PC-9 (cell line): ENCODE measurements at regions not wholly inside any gene's neighbourhood (a gene's known extent, or its start where the extent isn't known, plus 50 kb on each side); places are given as distances from the start of the nearest gene placed in this dataset.

Experiments used
- BruUV-seq: library from RNA; stranded (reverse); fragments of 400-500 nt; replicated peaks from 2 replicates; lab custom pipeline; 2021; lab: Mats Ljungman, UMichigan
- CTCF ChIA-PET: fragments of 300-600 bp; sonication (Branson Sonifier 250); formaldehyde crosslinking; loops from one replicate; lab custom pipeline; 2022; ENCODE audit warnings: antibody characterized with exemption; lab: Charles Lee
- POLR2A ChIA-PET: fragments of 300-600 bp; sonication (Branson Sonifier 250); formaldehyde crosslinking; loops from one replicate; lab custom pipeline; 2022; ENCODE audit warnings: antibody characterized with exemption; ENCODE audit not compliant: unreplicated experiment; lab: Charles Lee
- DNase-seq, 2 experiments: peaks; one replicate each; pipeline versions ENCODE4 v3.0.0 to v3.0.0-alpha.2; 2015 to 2022; ENCODE audit warnings: mixed read lengths in 1 of 2
- H2AFZ ChIP-seq: fragments of 200-600 bp; sonication (generic); 2 replicates; pipeline ENCODE4 v1.8.1; 2017; ENCODE audit warnings: antibody characterized with exemption
- H3F3A ChIP-seq: fragments of 200-600 bp; sonication (generic); 2 replicates; pipeline ENCODE4 v1.8.1; 2017; ENCODE audit warnings: antibody characterized with exemption, mild to moderate bottlenecking, low read depth; ENCODE audit not compliant: insufficient read depth
- H3K27ac ChIP-seq: fragments of 200-600 bp; sonication (generic); 2 replicates; pipeline ENCODE4 v1.6.1; 2016; ENCODE audit warnings: mixed run types
- H3K27me3 ChIP-seq: fragments of 200-600 bp; sonication (generic); 2 replicates; pipeline ENCODE4 v1.6.1; 2016; ENCODE audit warnings: low read depth, mixed run types; ENCODE audit not compliant: insufficient read depth
- H3K36me3 ChIP-seq: fragments of 200-600 bp; sonication (generic); 2 replicates; pipeline ENCODE4 v1.6.1; 2016; ENCODE audit warnings: low read depth, mixed run types
- H3K4me1 ChIP-seq: fragments of 200-600 bp; sonication (generic); replicated peaks from 2 replicates; pipeline ENCODE4 v1.6.1; 2016; ENCODE audit warnings: mixed run types; ENCODE audit not compliant: insufficient read depth
- H3K4me2 ChIP-seq: fragments of 200-600 bp; sonication (generic); 2 replicates; pipeline ENCODE4 v1.6.1; 2017; ENCODE audit warnings: mixed run types
- H3K4me3 ChIP-seq: fragments of 200-600 bp; sonication (generic); 2 replicates; pipeline ENCODE4 v1.6.1; 2016; ENCODE audit warnings: mixed run types
- H3K79me2 ChIP-seq: fragments of 200-600 bp; sonication (generic); 2 replicates; pipeline ENCODE4 v1.6.1; 2017; ENCODE audit warnings: low read depth, mixed run types
- H3K9me2 ChIP-seq: fragments of 200-600 bp; sonication (generic); 2 replicates; pipeline ENCODE4 v1.8.1; 2017; ENCODE audit warnings: mild to moderate bottlenecking; ENCODE audit not compliant: insufficient read depth
- H3K9me3 ChIP-seq: fragments of 200-600 bp; sonication (generic); 2 replicates; pipeline ENCODE4 v1.8.1; 2016; ENCODE audit warnings: low read depth; ENCODE audit not compliant: insufficient read depth
- H4K20me1 ChIP-seq: fragments of 200-600 bp; sonication (generic); 2 replicates; pipeline ENCODE4 v1.8.1; 2017; ENCODE audit not compliant: insufficient read depth
- EZH2 ChIP-seq: fragments of 200-600 bp; sonication (generic); IDR thresholded peaks from 2 replicates; pipeline ENCODE4 v1.8.0; 2017; ENCODE audit warnings: antibody characterized with exemption, low read depth
- intact Hi-C: fragments of 100-400 bp; cut with micrococcal nuclease; formaldehyde crosslinking; loops from one replicate; pipeline ENCODE4 v1.10.0; 2022; ENCODE audit not compliant: unreplicated experiment
- TF ChIP-seq, protein P1 (sequence below): fragments of 200-600 bp; sonication (generic); conservative IDR thresholded peaks from 2 replicates; pipeline ENCODE4 v1.6.1; 2017; ENCODE audit warnings: mixed run types, antibody characterized with exemption, mild to moderate bottlenecking, moderate library complexity

DNA sequence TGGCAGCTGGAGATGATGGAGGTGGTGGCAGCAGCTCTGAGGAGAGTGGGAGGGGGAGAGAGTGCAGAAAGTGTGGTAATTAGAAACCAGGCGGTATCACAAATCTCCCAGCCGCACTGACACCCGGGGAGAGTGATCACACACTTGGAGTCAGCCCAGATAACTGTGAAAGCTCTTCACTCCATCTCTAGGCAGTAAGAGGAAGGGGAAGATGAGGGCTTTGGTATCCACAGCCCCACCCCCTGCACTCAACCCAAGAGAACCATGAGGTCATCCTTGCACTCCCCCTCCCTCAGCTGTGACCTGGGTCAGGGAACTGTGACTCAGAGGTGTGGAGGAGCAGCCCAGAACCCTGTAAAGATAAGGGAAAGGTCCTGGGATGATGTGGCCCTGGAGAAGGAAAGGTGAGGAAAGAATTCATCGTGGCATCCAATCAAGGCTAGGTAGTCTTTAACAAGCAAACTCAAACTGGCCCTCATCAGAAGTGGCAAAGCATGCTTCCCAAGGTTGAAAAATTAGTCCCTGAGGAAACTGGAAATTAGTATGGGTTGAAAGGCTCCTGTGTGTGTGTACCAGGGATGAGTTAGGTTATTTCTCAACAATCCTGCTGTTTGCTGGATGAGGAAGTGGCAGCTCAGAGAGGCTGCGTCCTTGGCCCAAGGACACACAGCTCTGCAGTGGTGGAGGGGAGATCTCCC is 111.0 kb upstream of the LHX5 start:
- no TSS peak for BruUV-seq
- no peaks in the 10 kb centered on the region for H3K9me2 ChIP-seq

DNA sequence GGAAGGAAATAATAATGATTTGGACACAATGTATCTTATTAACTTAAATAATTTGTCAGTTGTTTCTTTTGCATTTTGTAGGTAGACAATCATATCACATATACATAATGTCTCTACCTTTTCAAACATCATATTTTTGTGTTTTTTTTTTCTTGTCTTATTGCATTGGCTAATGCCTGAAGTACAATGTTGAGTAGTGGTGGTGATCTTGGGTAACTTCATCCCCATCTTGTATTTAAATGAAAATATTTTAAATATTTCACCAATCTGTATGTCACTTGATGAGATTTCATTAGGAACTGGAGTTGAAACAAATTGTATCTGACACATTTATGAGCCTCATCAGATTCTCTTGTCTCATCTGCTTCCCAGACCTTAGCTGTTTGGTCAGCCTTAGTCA is 109.7 kb upstream of the LHX5 start:
- ChIA-PET POLR2A (no interaction called here), CTCF (interaction anchor here (0.6 kb wide), 1 partner anchor 914 kb away, joined by 3 read pairs; no protein-coding TSS in a partner anchor)
- Histone ChIP-seq H3K79me2 (no peaks in the 10 kb centered on the region), H3K4me3 (no peak overlapping the region), H3K9me2 (no peaks in the 10 kb centered on the region), H3K9me3 (peaks cover 15% of the 10 kb centered on the region), H3K4me1 (peaks cover 21% of the 10 kb centered on the region), H4K20me1 (no peaks in the 10 kb centered on the region), H2AFZ (no peak overlapping the region), H3K4me2 (no peak overlapping the region), H3F3A (peaks cover 5% of the 10 kb centered on the region; the same call in 1 of the 2 replicates), H3K36me3 (no peaks in the 10 kb centered on the region), H3K27me3 (no peaks in the 10 kb centered on the region), H3K27ac (no peak overlapping the region)
- no peak for DNase-seq
- no TSS peak for BruUV-seq
- TF ChIP-seq, protein P1, sequence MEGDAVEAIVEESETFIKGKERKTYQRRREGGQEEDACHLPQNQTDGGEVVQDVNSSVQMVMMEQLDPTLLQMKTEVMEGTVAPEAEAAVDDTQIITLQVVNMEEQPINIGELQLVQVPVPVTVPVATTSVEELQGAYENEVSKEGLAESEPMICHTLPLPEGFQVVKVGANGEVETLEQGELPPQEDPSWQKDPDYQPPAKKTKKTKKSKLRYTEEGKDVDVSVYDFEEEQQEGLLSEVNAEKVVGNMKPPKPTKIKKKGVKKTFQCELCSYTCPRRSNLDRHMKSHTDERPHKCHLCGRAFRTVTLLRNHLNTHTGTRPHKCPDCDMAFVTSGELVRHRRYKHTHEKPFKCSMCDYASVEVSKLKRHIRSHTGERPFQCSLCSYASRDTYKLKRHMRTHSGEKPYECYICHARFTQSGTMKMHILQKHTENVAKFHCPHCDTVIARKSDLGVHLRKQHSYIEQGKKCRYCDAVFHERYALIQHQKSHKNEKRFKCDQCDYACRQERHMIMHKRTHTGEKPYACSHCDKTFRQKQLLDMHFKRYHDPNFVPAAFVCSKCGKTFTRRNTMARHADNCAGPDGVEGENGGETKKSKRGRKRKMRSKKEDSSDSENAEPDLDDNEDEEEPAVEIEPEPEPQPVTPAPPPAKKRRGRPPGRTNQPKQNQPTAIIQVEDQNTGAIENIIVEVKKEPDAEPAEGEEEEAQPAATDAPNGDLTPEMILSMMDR: no peak
- TF ChIP-seq EZH2: no peak
- intact Hi-C loops: loop anchor here (10.0 kb wide), 1 partner anchor 117 kb away; no protein-coding TSS in a partner anchor

More for the DNA sequence above, 111.0 kb upstream of the LHX5 start:
- Histone ChIP-seq H3K27ac (no peak overlapping the region), H3K4me2 (0 out of 2 replicates have a peak overlapping the region, but pooled peaks have one; percentile 7), H3K79me2 (no peaks in the 10 kb centered on the region), H3F3A (peaks cover 5% of the 10 kb centered on the region; the same call in 1 of the 2 replicates), H3K36me3 (no peaks in the 10 kb centered on the region), H3K27me3 (no peaks in the 10 kb centered on the region), H2AFZ (no peak overlapping the region), H4K20me1 (no peaks in the 10 kb centered on the region), H3K4me3 (no peak overlapping the region), H3K4me1 (peaks cover 29% of the 10 kb centered on the region), H3K9me3 (peaks cover 15% of the 10 kb centered on the region)
- intact Hi-C loops: loop anchor here (1.0 to 10.0 kb wide), 2 partner anchors 118 to 145 kb away; no protein-coding TSS in a partner anchor
- ChIA-PET CTCF (interaction anchor here (0.6 kb wide), 1 partner anchor 234 kb away, joined by 3 read pairs; no protein-coding TSS in a partner anchor), POLR2A (no interaction called here)
- peak; percentile 37 to 53 for DNase-seq
- TF ChIP-seq EZH2: no peak
- TF ChIP-seq, protein P1: no peak

DNA sequence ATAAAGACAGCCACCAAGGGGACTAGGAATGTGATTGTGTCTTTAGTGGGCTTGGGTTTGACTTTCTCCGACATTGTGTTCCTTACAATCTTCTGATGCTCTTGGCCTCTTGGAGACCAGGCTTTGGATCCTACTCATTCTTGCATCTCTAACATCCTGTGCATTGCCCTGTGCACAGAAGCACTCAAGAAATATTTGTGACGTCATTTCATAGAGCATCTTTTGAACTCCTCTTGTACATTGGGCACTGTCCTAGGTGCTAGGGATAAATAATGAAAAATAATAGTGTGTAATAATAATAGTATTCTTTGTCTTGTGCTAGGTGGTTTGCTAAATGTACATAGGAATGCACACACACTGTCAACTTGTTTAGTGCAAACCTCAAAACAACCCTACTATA is 108.8 kb upstream of the LHX5 start:
- intact Hi-C loops: loop anchor here (10.0 kb wide), 1 partner anchor 116 kb away; no protein-coding TSS in a partner anchor
- no peak for DNase-seq
- Histone ChIP-seq H3K27me3 (0 out of 2 replicates have a peak, but pooled peaks cover 6% of the 10 kb centered on the region), H3K36me3 (no peaks in the 10 kb centered on the region), H3K4me2 (no peak overlapping the region), H3K9me2 (no peaks in the 10 kb centered on the region), H3K4me3 (no peak overlapping the region), H2AFZ (no peak overlapping the region), H4K20me1 (no peaks in the 10 kb centered on the region), H3K9me3 (peaks cover 15% of the 10 kb centered on the region), H3F3A (peaks cover 5% of the 10 kb centered on the region; the same call in 1 of the 2 replicates), H3K79me2 (no peaks in the 10 kb centered on the region), H3K27ac (no peak overlapping the region), H3K4me1 (peaks cover 21% of the 10 kb centered on the region)
- ChIA-PET POLR2A (no interaction called here), CTCF (interaction anchor here (0.6 kb wide), 1 partner anchor 913 kb away, joined by 3 read pairs; no protein-coding TSS in a partner anchor)
- TF ChIP-seq, protein P1: no peak
- TF ChIP-seq EZH2: no peak
- BruUV-seq: no TSS peak
